ENCODE measurements at regions not wholly inside any gene's neighbourhood (a gene's known extent, or its start where the extent isn't known, plus 50 kb on each side); places are given as distances from the start of the nearest gene placed in this dataset.

DNA sequence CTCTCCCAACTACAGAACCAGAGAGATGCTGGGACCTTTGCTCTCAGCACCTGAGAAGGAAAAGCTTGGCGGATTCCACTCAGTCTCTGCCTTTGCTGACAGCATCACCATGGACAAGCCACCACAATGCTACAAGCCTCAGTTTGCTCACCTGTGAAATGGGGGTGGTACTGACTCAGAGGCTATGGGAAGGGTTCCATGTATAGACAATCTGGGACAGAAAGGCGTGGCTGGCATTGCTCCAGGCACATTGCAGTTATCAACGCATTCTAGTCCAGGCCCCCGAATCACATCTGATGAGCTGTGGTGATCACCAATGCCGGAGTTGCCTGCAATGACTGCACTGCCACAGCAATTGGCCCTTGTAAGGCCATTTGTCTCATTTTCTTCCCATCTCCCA is 72.6 kb downstream of the ISX start:
- H3K27ac ChIP-seq (ENCODE audit: low read length): no peak overlapping the region
- H3K36me3 ChIP-seq (ENCODE audit: control insufficient read depth, insufficient read depth, low read length): no peaks in the 10 kb centered on the region
- no peaks in the 10 kb centered on the region for H3K27me3 ChIP-seq (ENCODE audit: control insufficient read depth, insufficient read depth, low read length)
- no peak overlapping the region for H3K4me3 ChIP-seq (ENCODE audit: low read length)
- no CpG with 5 or more reads among the region's 5 CpGs for WGBS (ENCODE audit: insufficient coverage, insufficient read length)
- no peak for DNase-seq (ENCODE audit: low read depth, low spot score)
- no peaks in the 10 kb centered on the region for H3K9me3 ChIP-seq (ENCODE audit: control insufficient read depth, insufficient read depth, low read length)
- peaks cover 5% of the 10 kb centered on the region for H3K4me1 ChIP-seq (ENCODE audit: control insufficient read depth, insufficient read depth, low read length)

DNA sequence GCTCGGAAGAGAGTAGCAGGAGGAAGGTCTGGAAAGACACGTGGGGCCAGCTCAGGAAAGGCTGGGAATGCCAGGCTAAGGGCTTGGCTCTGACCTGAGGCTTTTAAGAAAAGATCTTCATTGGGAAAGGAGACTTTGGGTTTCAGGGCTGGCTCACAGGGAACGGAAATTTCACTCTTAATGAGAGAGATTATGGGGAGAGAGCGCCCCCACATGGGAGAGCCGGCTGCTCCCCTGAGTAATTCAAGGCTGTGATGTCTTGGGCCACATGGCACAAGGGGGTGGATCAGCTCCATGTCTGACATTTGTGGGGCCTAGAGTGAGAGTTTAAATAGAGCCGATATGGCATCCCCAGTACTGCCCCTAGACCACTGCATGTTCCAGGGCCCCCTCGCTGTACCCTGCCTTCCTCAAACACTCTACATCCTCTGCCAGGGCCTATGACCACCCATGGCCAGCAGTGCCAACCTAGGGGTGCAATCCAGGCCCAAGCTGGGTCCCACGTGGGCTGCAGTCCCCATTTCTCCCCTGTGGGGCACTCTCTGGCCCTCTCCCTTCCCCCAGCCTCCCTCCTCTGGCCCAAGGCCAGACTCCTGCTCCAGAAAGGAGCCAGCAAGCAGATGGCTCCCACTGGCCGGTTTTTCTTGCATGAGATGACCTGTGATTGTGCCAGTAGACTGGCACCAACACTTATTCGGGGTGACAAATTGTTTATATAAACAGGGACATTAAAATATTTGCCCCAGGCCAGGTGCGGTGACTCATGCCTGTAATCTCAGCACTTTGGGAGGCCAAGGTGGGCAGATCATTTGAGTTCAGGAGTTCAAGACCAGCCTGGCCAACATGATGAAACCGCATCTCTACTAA is 75.2 kb downstream of the ISX start:
- no peak for DNase-seq (ENCODE audit: low read depth, low spot score)
- H3K36me3 ChIP-seq (ENCODE audit: control insufficient read depth, insufficient read depth, low read length): no peaks in the 10 kb centered on the region
- no peaks in the 10 kb centered on the region for H3K9me3 ChIP-seq (ENCODE audit: control insufficient read depth, insufficient read depth, low read length)
- no peaks in the 10 kb centered on the region; the same call in 1 of the 2 replicates for H3K4me1 ChIP-seq (ENCODE audit: control insufficient read depth, insufficient read depth, low read length)
- no peak overlapping the region for H3K27ac ChIP-seq (ENCODE audit: low read length)
- no peaks in the 10 kb centered on the region for H3K27me3 ChIP-seq (ENCODE audit: control insufficient read depth, insufficient read depth, low read length)
- no peak overlapping the region for H3K4me3 ChIP-seq (ENCODE audit: low read length)
- no CpG with 5 or more reads among the region's 12 CpGs for WGBS (ENCODE audit: insufficient coverage, insufficient read length)

DNA sequence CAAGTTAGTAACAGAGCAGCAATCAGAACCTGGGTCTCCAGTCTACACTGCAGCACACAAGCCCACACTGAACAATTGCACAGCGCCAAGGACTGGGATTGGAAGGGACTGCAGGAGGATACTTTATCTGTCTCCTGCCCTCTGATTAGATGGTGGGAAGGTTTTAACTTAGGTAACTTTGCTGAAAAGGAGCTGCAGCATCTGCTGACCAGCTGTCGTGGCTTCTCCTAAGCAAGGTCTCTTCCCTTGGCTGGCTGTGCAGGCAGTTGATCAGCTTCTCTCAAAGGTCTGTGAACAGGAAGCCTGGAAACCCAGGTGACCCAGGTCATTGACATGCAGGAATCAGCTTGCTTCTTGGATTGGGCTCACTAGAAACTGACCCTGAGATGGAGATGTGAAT is 82.4 kb downstream of the ISX start:
- DNase-seq (ENCODE audit: low read depth, low spot score): no peak
- H3K4me3 ChIP-seq (ENCODE audit: low read length): no peak overlapping the region
- no peaks in the 10 kb centered on the region for H3K27me3 ChIP-seq (ENCODE audit: control insufficient read depth, insufficient read depth, low read length)
- no CpG with 5 or more reads among the region's 2 CpGs for WGBS (ENCODE audit: insufficient coverage, insufficient read length)
- no peaks in the 10 kb centered on the region for H3K9me3 ChIP-seq (ENCODE audit: control insufficient read depth, insufficient read depth, low read length)
- no peaks in the 10 kb centered on the region for H3K36me3 ChIP-seq (ENCODE audit: control insufficient read depth, insufficient read depth, low read length)
- H3K27ac ChIP-seq (ENCODE audit: low read length): no peak overlapping the region
- H3K4me1 ChIP-seq (ENCODE audit: control insufficient read depth, insufficient read depth, low read length): no peaks in the 10 kb centered on the region

DNA sequence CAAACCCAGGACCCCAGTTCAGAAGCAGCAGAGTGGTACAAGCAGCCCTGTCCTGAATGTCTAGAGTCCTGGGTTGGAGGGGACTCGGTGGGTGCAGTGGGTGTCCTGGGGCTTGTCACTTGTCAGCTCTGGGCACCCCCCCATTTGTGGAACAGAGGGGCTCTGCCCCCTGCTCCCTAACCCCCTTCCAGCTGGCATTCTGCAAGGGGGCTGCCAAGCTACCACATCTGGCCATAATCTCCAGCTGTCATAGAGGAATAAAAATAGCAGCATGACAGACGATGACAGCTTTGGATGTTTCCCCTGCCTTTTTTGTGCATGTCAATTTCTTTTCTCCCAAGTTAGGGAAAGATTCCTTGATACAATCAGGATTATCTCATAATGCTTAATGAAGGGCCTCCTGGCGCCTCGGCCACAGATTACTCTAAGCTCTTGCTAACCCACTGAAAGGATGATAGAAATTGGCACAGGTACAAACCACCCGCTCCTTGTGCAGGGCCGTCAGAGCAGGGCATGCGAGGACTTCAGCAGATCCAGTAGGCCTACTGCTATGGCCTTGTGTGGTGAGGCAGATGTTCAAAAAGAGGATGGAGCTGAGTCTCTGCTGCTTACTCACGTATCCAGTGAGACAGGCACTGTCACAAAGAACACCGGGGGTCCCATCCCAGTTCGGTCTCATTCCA is 83.0 kb downstream of the ISX start:
- H3K9me3 ChIP-seq (ENCODE audit: control insufficient read depth, insufficient read depth, low read length): no peaks in the 10 kb centered on the region
- no peaks in the 10 kb centered on the region for H3K4me1 ChIP-seq (ENCODE audit: control insufficient read depth, insufficient read depth, low read length)
- no peaks in the 10 kb centered on the region for H3K36me3 ChIP-seq (ENCODE audit: control insufficient read depth, insufficient read depth, low read length)
- no peak overlapping the region for H3K4me3 ChIP-seq (ENCODE audit: low read length)
- no CpG with 5 or more reads among the region's 10 CpGs for WGBS (ENCODE audit: insufficient coverage, insufficient read length)
- no peaks in the 10 kb centered on the region for H3K27me3 ChIP-seq (ENCODE audit: control insufficient read depth, insufficient read depth, low read length)
- no peak overlapping the region for H3K27ac ChIP-seq (ENCODE audit: low read length)
- no peak for DNase-seq (ENCODE audit: low read depth, low spot score)

DNA sequence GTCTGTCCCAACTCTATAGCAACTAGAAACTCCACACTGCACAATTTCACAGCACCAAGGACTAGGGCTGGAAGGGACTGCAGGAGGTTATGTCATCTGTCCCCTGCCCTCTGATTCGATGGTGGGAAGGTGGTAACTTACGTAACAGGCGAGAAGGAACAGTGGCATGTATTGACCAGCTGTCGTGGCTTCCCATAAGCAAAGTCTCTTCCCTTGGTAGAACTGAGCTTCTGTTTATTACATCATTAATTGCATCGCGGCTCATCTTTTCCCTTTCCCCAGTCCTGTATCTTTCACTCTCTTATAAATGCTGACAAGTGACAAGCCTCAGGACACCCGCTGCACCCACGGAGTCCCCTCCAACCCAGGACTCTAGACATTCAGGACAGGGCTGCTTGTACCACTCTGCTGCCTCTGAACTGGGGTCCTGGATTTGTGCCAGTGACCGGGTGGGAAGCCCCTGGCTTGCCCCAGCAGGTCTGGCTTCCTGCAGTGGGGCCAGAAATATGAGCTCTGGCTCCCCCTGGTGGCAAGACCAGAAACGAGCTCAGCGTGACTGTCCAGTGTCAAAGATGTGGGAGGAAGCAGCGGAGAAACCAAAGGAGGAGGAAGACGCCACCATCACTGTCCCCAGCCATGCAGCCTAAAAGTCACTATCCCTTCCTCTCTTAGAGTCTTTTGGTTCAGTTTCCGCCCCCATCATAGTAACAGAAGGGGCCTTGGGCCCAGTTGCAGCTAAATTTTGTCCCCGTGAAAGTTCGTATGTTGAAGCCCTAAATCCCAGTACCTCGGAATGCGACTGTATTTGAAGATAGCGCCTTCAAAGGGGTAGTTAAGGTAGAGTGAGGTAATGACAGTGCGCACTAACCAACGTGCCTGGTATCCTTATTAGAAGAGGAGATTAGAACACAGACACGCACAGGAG is 84.5 kb downstream of the ISX start:
- no peaks in the 10 kb centered on the region for H3K4me1 ChIP-seq (ENCODE audit: control insufficient read depth, insufficient read depth, low read length)
- no peaks in the 10 kb centered on the region for H3K9me3 ChIP-seq (ENCODE audit: control insufficient read depth, insufficient read depth, low read length)
- no peaks in the 10 kb centered on the region for H3K36me3 ChIP-seq (ENCODE audit: control insufficient read depth, insufficient read depth, low read length)
- H3K4me3 ChIP-seq (ENCODE audit: low read length): no peak overlapping the region
- DNase-seq (ENCODE audit: low read depth, low spot score): no peak
- H3K27ac ChIP-seq (ENCODE audit: low read length): no peak overlapping the region
- H3K27me3 ChIP-seq (ENCODE audit: control insufficient read depth, insufficient read depth, low read length): no peaks in the 10 kb centered on the region
- WGBS (ENCODE audit: insufficient coverage, insufficient read length): no CpG with 5 or more reads among the region's 22 CpGs

DNA sequence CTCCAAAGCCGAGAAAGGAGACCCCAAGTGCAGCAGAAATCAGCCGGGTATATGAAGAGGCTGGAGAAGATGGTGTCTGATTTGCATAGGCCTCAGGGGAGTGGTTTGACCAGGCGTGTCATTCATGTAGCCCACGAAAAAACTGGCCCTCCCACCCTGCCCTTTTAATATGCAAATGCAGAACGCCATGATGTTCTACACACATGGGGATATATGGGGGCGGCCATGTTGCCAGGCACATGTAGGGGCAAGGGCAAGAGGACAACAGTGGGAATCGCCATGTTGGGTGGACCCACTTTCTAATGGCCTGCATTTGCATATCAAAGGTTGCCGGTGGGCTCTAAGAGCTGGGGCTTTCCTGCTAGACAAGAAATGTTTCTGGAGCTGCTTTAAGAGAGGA is 86.4 kb downstream of the ISX start:
- Histone ChIP-seq H3K27ac (ENCODE audit: low read length) (no peak overlapping the region), H3K9me3 (ENCODE audit: control insufficient read depth, insufficient read depth, low read length) (no peaks in the 10 kb centered on the region), H3K4me3 (ENCODE audit: low read length) (no peak overlapping the region), H3K27me3 (ENCODE audit: control insufficient read depth, insufficient read depth, low read length) (no peaks in the 10 kb centered on the region), H3K4me1 (ENCODE audit: control insufficient read depth, insufficient read depth, low read length) (no peaks in the 10 kb centered on the region), H3K36me3 (ENCODE audit: control insufficient read depth, insufficient read depth, low read length) (no peaks in the 10 kb centered on the region)
- DNase-seq (ENCODE audit: low read depth, low spot score): no peak
- no CpG with 5 or more reads among the region's 8 CpGs for WGBS (ENCODE audit: insufficient coverage, insufficient read length)

DNA sequence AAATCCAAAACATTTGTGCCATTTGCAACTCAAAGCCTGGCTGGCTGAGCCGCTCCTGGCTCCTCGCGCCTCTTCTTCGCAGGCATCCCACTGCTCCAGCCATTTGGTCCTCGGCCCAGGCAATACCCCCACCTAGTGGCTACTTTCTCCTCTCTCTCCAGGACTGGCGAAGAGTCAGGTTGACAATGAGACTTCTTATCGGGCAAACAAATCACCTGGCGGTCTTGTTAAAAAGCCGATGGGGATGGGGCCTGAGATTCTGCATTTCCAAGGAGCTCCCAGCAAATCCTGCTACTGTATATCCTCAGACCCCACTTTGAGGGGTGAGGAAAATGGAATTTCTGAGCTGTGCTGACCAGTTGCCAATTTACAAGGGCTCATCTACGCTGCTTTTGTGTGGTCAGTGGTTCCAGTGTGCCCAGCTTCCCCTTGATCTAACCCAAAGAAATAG is 89.0 kb downstream of the ISX start:
- H3K4me1 ChIP-seq (ENCODE audit: control insufficient read depth, insufficient read depth, low read length): no peaks in the 10 kb centered on the region
- no peak overlapping the region for H3K27ac ChIP-seq (ENCODE audit: low read length)
- H3K9me3 ChIP-seq (ENCODE audit: control insufficient read depth, insufficient read depth, low read length): no peaks in the 10 kb centered on the region
- H3K27me3 ChIP-seq (ENCODE audit: control insufficient read depth, insufficient read depth, low read length): no peaks in the 10 kb centered on the region
- peak; percentile 86 for DNase-seq (ENCODE audit: low read depth, low spot score)
- WGBS (ENCODE audit: insufficient coverage, insufficient read length): no CpG with 5 or more reads among the region's 10 CpGs
- H3K4me3 ChIP-seq (ENCODE audit: low read length): no peak overlapping the region
- H3K36me3 ChIP-seq (ENCODE audit: control insufficient read depth, insufficient read depth, low read length): no peaks in the 10 kb centered on the region

DNA sequence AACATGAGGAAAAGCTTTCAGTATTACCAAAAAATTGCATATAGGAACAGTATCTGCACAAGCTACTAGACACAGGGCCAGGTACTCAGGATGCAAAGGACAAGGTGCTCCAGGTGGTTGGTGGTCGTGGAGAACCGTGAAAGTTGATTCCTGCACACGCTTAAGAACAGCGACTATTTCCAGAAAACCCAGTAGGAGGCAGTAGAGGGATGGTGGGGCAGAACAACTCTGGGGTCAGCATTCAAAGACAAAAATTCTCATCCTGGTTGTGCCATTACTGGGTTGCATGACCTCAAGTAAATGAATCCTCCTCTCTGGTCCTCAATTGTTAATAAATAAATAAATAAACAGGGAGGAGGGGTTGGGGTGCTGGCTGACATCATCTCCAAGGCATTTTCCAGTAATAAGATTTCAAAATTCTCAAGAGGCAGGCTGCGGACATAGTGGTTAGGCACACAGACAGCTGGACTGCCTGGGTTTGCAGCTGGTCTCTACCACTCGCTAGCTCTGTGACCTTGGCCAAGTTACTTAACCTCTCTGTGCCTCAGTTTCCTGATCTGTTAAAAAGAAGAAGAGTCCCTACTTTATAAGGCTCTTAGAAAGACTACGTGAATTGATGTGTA is 89.6 kb downstream of the ISX start:
- no peaks in the 10 kb centered on the region for H3K4me1 ChIP-seq (ENCODE audit: control insufficient read depth, insufficient read depth, low read length)
- H3K4me3 ChIP-seq (ENCODE audit: low read length): no peak overlapping the region
- no CpG with 5 or more reads among the region's 7 CpGs for WGBS (ENCODE audit: insufficient coverage, insufficient read length)
- no peak overlapping the region for H3K27ac ChIP-seq (ENCODE audit: low read length)
- no peaks in the 10 kb centered on the region for H3K9me3 ChIP-seq (ENCODE audit: control insufficient read depth, insufficient read depth, low read length)
- H3K36me3 ChIP-seq (ENCODE audit: control insufficient read depth, insufficient read depth, low read length): no peaks in the 10 kb centered on the region
- H3K27me3 ChIP-seq (ENCODE audit: control insufficient read depth, insufficient read depth, low read length): no peaks in the 10 kb centered on the region
- no peak for DNase-seq (ENCODE audit: low read depth, low spot score)

DNA sequence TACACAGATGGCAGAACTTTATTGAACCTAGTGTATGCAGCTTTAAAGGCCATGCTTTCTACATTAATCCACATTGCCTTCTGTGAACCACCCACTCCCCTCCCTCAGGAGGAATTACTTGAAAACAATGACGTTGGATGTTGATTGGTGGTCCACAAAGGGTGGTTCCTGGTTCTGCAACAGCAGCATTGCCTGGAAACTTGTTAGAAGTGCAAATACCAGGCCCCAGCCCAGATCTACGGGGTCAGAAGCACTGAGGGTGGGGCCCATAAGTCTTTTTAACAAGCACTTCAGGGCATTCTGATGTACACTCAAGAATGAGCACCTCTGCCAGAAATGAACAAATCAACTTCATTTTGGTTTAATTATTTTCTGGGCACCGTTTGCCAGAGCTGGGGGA is 91.0 kb downstream of the ISX start:
- no peak overlapping the region for H3K4me3 ChIP-seq (ENCODE audit: low read length)
- no peaks in the 10 kb centered on the region for H3K27me3 ChIP-seq (ENCODE audit: control insufficient read depth, insufficient read depth, low read length)
- no peaks in the 10 kb centered on the region for H3K9me3 ChIP-seq (ENCODE audit: control insufficient read depth, insufficient read depth, low read length)
- WGBS (ENCODE audit: insufficient coverage, insufficient read length): no CpG with 5 or more reads among the region's 3 CpGs
- DNase-seq (ENCODE audit: low read depth, low spot score): no peak
- H3K4me1 ChIP-seq (ENCODE audit: control insufficient read depth, insufficient read depth, low read length): no peaks in the 10 kb centered on the region
- H3K36me3 ChIP-seq (ENCODE audit: control insufficient read depth, insufficient read depth, low read length): no peaks in the 10 kb centered on the region
- H3K27ac ChIP-seq (ENCODE audit: low read length): no peak overlapping the region

DNA sequence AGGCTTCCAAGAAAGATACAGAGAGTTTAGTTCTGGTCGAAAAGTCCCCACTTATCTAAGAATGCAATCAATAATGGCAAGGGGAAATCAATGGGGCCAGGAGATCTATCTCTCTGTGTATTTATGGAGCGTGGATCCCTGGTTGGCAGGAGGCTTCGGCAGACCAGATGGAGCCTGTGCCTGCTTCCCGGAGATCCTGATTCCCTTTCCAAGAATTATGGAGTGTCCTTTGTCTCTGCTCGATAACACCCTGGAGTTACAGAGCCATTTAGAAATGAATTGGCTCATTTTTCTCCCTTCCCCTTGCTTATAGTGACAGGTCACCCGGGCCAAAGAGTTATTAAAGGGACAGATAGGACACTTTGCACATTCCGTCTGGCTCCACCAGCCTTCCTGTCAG is 92.4 kb downstream of the ISX start:
- DNase-seq (ENCODE audit: low read depth, low spot score): no peak
- H3K27me3 ChIP-seq (ENCODE audit: control insufficient read depth, insufficient read depth, low read length): no peaks in the 10 kb centered on the region
- no CpG with 5 or more reads among the region's 7 CpGs for WGBS (ENCODE audit: insufficient coverage, insufficient read length)

More for the DNA sequence above, 92.4 kb downstream of the ISX start:
- Histone ChIP-seq H3K4me1 (ENCODE audit: control insufficient read depth, insufficient read depth, low read length) (no peaks in the 10 kb centered on the region), H3K9me3 (ENCODE audit: control insufficient read depth, insufficient read depth, low read length) (no peaks in the 10 kb centered on the region), H3K36me3 (ENCODE audit: control insufficient read depth, insufficient read depth, low read length) (no peaks in the 10 kb centered on the region), H3K4me3 (ENCODE audit: low read length) (no peak overlapping the region), H3K27ac (ENCODE audit: low read length) (no peak overlapping the region)

All from iPS DF 6.9 (cell line).